DOHH2 (cell line): ENCODE measurements at regions not wholly inside any gene's neighbourhood (a gene's known extent, or its start where the extent isn't known, plus 50 kb on each side); places are given as distances from the start of the nearest gene placed in this dataset.

Experiments used
- CTCF ChIP-seq: fragments of 200-600 bp; sonication (generic); IDR thresholded peaks from one replicate; pipeline ENCODE4 v1.5.1; 2014; ENCODE audit warnings: antibody characterized with exemption, mild to moderate bottlenecking, low read depth, low read length; ENCODE audit not compliant: poor library complexity, severe bottlenecking
- EZH2phosphoT487 ChIP-seq: fragments of 200-600 bp; sonication (generic); IDR thresholded peaks from 2 replicates; pipeline ENCODE4 v1.6.1; 2017; ENCODE audit warnings: borderline replicate concordance, mild to moderate bottlenecking, antibody characterized with exemption, low read length, moderate library complexity, mixed read lengths

- TF ChIP-seq CTCF (no peak), EZH2phosphoT487 (no peak)
Measured at GRCh38 chr3:103851793-103852192, 1417.0 kb downstream of the ZPLD1 start.
